Heart left ventricle (tissue), 13 donors: ENCODE measurements at regions not wholly inside any gene's neighbourhood (a gene's known extent, or its start where the extent isn't known, plus 50 kb on each side); places are given as distances from the start of the nearest gene placed in this dataset.

Experiments used
- CTCF ChIP-seq, 12 donors: fragments of 200-600 bp; sonication (generic) in 4 of 12; IDR thresholded peaks; one replicate each; pipeline versions ENCODE4 v1.5.0 to v1.8.0; 2018 to 2022; ENCODE audit warnings: antibody characterized with exemption in 12 of 12, mild to moderate bottlenecking in 5 of 12
- POLR2A ChIP-seq, 2 donors: fragments of 450-650 bp; IDR thresholded peaks; one replicate each; pipeline ENCODE4 v1.6.1; 2017; ENCODE audit warnings: antibody characterized with exemption in 2 of 2, mild to moderate bottlenecking in 2 of 2, moderate library complexity in 2 of 2
- donor health status: ischemic (EF 13 %, LVEDD 7.1; RV severe dilation, severe dysfunction).
- donor health status: DM: no; HTN: yes; CAD: no.
- donor health status: DM: no; HTN: no; CAD: no.
- donor health status: ischemic (EF 25% LVEDD 6.9; RV normal size, moderate dysfunction).
- donor health status: ischemic (EF 25% LVEDD 5.7; RV mildly dilated, moderate dysfunction).
- donor health status: ischemic (EF 35%, LVEDD 5.7; RV mildly dilated, moderate dysfunction).
- donor health status: nonischemic (EF 11% LVEDD 7.7; RV severe dilation, severe dysfunction).
- donor health status: DM: yes; HTN: yes; CAD: no.
- donor health status: PGD.
- donor health status: ischemic (EF 29% LVEDD 5.4; RV normal size, mild dysfunction).
- donor health status: nonischemic (EF 23%, LVEDD 6.1; RV moderate dilation, normal function).

- no peak for TF ChIP-seq POLR2A (IDR thresholded peaks at IDR 0.05)
- TF ChIP-seq CTCF (IDR thresholded peaks at IDR 0.05): no peak
These were observed 288.0 kb upstream of the AKR1E2 start for GRCh38 chr10:4538016-4538415.
